Transverse colon (tissue), 4 donors: ENCODE measurements at regions not wholly inside any gene's neighbourhood (a gene's known extent, or its start where the extent isn't known, plus 50 kb on each side); places are given as distances from the start of the nearest gene placed in this dataset.

Experiments used
- DNase-seq: peaks from one replicate; pipeline ENCODE4 v3.0.0-alpha.2; 2019
- H3K27ac ChIP-seq, 4 donors: fragments of 200-600 bp; sonication (generic); 2 replicates each; pipeline ENCODE4 v1.5.1; 2016 to 2018; ENCODE audit warnings: inconsistent platforms in 4 of 4
- H3K27me3 ChIP-seq: fragments of 200-600 bp; sonication (generic); 2 replicates; pipeline ENCODE4 v1.5.1; 2017; ENCODE audit warnings: inconsistent platforms
- H3K36me3 ChIP-seq, 4 donors: fragments of 200-600 bp; sonication (generic); 2 replicates each; pipeline ENCODE4 v1.5.1; 2017 to 2019; ENCODE audit warnings: inconsistent platforms in 4 of 4
- H3K4me1 ChIP-seq, 4 donors: fragments of 200-600 bp; sonication (generic); 2 replicates each; pipeline ENCODE4 v1.5.1; 2017 to 2020; ENCODE audit warnings: inconsistent platforms in 4 of 4
- H3K4me3 ChIP-seq, 4 donors: fragments of 200-600 bp; sonication (generic); 1 replicate in 1 of 4; 2 replicates in 3 of 4; pipeline versions ENCODE4 v1.5.1 to v1.6.1; 2017 to 2019; ENCODE audit warnings: inconsistent platforms in 4 of 4
- H3K9me3 ChIP-seq, 2 donors: fragments of 200-600 bp; sonication (generic); 2 replicates each; pipeline ENCODE4 v1.5.1; 2017 to 2019; ENCODE audit warnings: inconsistent platforms in 2 of 2
- EP300 ChIP-seq: sonication (generic); formaldehyde crosslinking; IDR thresholded peaks from one replicate; pipeline ENCODE4 v1.6.1; 2017; ENCODE audit warnings: antibody characterized with exemption, low read depth
- POLR2A ChIP-seq: fragments of 450-650 bp; IDR thresholded peaks from one replicate; pipeline ENCODE4 v1.6.1; 2016; ENCODE audit warnings: antibody characterized with exemption, mild to moderate bottlenecking, moderate library complexity
- POLR2AphosphoS5 ChIP-seq, 3 donors: sonication (generic); formaldehyde crosslinking; IDR thresholded peaks; one replicate each; pipeline ENCODE4 v1.6.1; 2016; ENCODE audit warnings: antibody characterized with exemption in 3 of 3
- WGBS, 2 donors: methylation state at CpG; one replicate each; pipeline ENCODE4 v1.1.5; 2018; ENCODE audit warnings: low coverage in 1 of 2; 5-methylcytosine and 5-hydroxymethylcytosine counted together
- in situ Hi-C, 4 donors: fragments of 200-750 bp; cut with MboI; loops; one replicate each; pipeline versions ENCODE4 v1.15.0 to v1.15.1; 2017; ENCODE audit warnings: low sequenced_read_pairs in 3 of 4, low pct_ligation_motif_present in 1 of 4, low pct_unique_long_range_greater_than_20kb in 1 of 4
- intact Hi-C: fragments of 100-400 bp; cut with DNase I; formaldehyde crosslinking; loops from one replicate; pipeline ENCODE4 v1.15.1; 2023; ENCODE audit warnings: low total_unique reads
- TF ChIP-seq, protein P1 (sequence below), 5 experiments: fragments of 200-600 bp in 3 of 5; fragments of 450-650 bp in 2 of 5; sonication (generic) in 3 of 5; IDR thresholded peaks; 1 replicate in 2 of 5; 2 replicates in 3 of 5; pipeline ENCODE4 v1.5.1; 2016 to 2017; ENCODE audit warnings: antibody characterized with exemption in 5 of 5, inconsistent platforms in 3 of 5, mild to moderate bottlenecking in 2 of 5, moderate library complexity in 1 of 5

- H3K36me3 ChIP-seq, result no peaks in the 10 kb centered on the region
- no peaks in the 10 kb centered on the region for H3K9me3 ChIP-seq
- intact Hi-C loops (no loop called here), in situ Hi-C loops (no loop called here)
- WGBS, 2 donors, result 78 to 83% methylated on average over 7 of the region's 7 CpGs
- no peak overlapping the region for H3K27ac ChIP-seq
- H3K4me3 ChIP-seq, result no peak overlapping the region
- TF ChIP-seq EP300 (no peak), POLR2A (no peak), POLR2AphosphoS5 (IDR thresholded peaks at IDR 0.05) (no peak)
- TF ChIP-seq, protein P1, sequence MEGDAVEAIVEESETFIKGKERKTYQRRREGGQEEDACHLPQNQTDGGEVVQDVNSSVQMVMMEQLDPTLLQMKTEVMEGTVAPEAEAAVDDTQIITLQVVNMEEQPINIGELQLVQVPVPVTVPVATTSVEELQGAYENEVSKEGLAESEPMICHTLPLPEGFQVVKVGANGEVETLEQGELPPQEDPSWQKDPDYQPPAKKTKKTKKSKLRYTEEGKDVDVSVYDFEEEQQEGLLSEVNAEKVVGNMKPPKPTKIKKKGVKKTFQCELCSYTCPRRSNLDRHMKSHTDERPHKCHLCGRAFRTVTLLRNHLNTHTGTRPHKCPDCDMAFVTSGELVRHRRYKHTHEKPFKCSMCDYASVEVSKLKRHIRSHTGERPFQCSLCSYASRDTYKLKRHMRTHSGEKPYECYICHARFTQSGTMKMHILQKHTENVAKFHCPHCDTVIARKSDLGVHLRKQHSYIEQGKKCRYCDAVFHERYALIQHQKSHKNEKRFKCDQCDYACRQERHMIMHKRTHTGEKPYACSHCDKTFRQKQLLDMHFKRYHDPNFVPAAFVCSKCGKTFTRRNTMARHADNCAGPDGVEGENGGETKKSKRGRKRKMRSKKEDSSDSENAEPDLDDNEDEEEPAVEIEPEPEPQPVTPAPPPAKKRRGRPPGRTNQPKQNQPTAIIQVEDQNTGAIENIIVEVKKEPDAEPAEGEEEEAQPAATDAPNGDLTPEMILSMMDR (IDR thresholded peaks at IDR 0.05), result no peak
- H3K27me3 ChIP-seq, result no peaks in the 10 kb centered on the region
- no peak for DNase-seq
- H3K4me1 ChIP-seq, result no peaks in the 10 kb centered on the region
These were observed 261.7 kb downstream of the SAMD5 start for GRCh38 chr6:147770221-147770620.

GRCh38 chr6:147772724-147773123 lies 264.2 kb downstream of the SAMD5 start:
- intact Hi-C loops, result no loop called here
- H3K9me3 ChIP-seq, result no peaks in the 10 kb centered on the region
- 94 to 97% methylated on average over 4 of the region's 4 CpGs for WGBS, 2 donors
- in situ Hi-C loops, result no loop called here
- H3K27me3 ChIP-seq, result no peaks in the 10 kb centered on the region
- no peak overlapping the region for H3K27ac ChIP-seq
- H3K36me3 ChIP-seq, result no peaks in the 10 kb centered on the region
- H3K4me1 ChIP-seq, result no peaks in the 10 kb centered on the region
- TF ChIP-seq EP300 (no peak), POLR2A (no peak)
- DNase-seq, result no peak
- no peak overlapping the region for H3K4me3 ChIP-seq

- Histone ChIP-seq H3K27me3 (no peaks in the 10 kb centered on the region), H3K4me1 (no peaks in the 10 kb centered on the region), H3K9me3 (no peaks in the 10 kb centered on the region), H3K27ac (no peak overlapping the region), H3K4me3 (no peak overlapping the region), H3K36me3 (no peaks in the 10 kb centered on the region)
- 86 to 89% methylated on average over 2 to 3 of the region's 3 CpGs for WGBS, 2 donors
- intact Hi-C loops (no loop called here), in situ Hi-C loops (no loop called here)
- no peak for TF ChIP-seq POLR2AphosphoS5 (IDR thresholded peaks at IDR 0.05)
- no peak for TF ChIP-seq EP300
- no peak for TF ChIP-seq POLR2A
- TF ChIP-seq, protein P1 (IDR thresholded peaks at IDR 0.05), result no peak
- no peak for DNase-seq
These were observed 266.4 kb downstream of the SAMD5 start for GRCh38 chr6:147774856-147775255.

DNA sequence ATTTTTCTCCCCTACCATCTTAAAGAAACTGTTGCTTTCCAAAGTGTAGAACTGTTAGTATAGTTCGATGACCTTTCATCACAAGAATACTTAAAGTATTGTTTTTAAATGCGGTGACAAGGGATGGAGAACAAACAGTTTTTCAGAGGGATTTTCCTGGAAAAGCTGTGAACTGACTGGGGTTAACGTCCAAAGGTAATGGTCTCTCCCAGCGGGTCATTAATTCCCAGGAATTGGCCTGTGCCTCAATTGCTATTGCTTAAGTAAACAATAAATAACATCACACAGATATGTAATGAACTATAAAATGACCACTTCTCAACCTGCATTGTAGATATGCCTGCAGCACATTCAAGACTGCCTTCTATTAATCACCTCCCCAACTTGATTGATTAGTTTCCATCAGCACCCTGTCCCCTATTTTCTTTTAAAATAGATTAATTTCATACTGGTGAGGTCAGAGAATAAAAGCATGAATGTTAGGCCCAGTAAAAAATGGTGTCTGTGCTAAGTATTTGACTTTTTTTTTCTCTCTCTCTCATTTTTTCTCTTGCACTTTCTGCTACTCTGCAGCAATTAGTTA lies 268.2 kb downstream of the SAMD5 start:
- Histone ChIP-seq H3K9me3 (no peaks in the 10 kb centered on the region), H3K4me1 (no peaks in the 10 kb centered on the region), H3K36me3 (no peaks in the 10 kb centered on the region), H3K4me3 (no peak overlapping the region), H3K27ac (no peak overlapping the region), H3K27me3 (no peaks in the 10 kb centered on the region)
- TF ChIP-seq, protein P1 (IDR thresholded peaks at IDR 0.05), result no peak
- TF ChIP-seq EP300 (no peak), POLR2A (no peak), POLR2AphosphoS5 (IDR thresholded peaks at IDR 0.05) (no peak)
- WGBS, 2 donors, result 74 to 89% methylated on average over 4 of the region's 4 CpGs
- in situ Hi-C loops, result no loop called here
- DNase-seq, result no peak
- intact Hi-C loops, result no loop called here

- in situ Hi-C loops (no loop called here), intact Hi-C loops (no loop called here)
- H3K4me3 ChIP-seq, result no peak overlapping the region
- H3K27ac ChIP-seq, result no peak overlapping the region
- no peaks in the 10 kb centered on the region for H3K4me1 ChIP-seq
- 79% methylated on average over 1 of the region's 1 CpG; no CpG with 5 or more reads in 1 of the 2 donors for WGBS, 2 donors
- DNase-seq, result no peak
- no peak for TF ChIP-seq POLR2A
- no peak for TF ChIP-seq POLR2AphosphoS5 (IDR thresholded peaks at IDR 0.05)
- TF ChIP-seq, protein P1 (IDR thresholded peaks at IDR 0.05), result no peak
- TF ChIP-seq EP300, result no peak
- H3K9me3 ChIP-seq, result no peaks in the 10 kb centered on the region
- no peaks in the 10 kb centered on the region for H3K36me3 ChIP-seq
- no peaks in the 10 kb centered on the region for H3K27me3 ChIP-seq
These were observed 271.1 kb downstream of the SAMD5 start for GRCh38 chr6:147779624-147780023.
